Esophagus muscularis mucosa (tissue), 4 donors: ENCODE measurements at regions not wholly inside any gene's neighbourhood (a gene's known extent, or its start where the extent isn't known, plus 50 kb on each side); places are given as distances from the start of the nearest gene placed in this dataset.

Experiments used
- DNase-seq: peaks from one replicate; pipeline ENCODE4 v3.0.0-alpha.2; 2017; ENCODE audit errors: extremely low spot score
- H3K27ac ChIP-seq, 4 donors: fragments of 200-600 bp; sonication (generic); replicated peaks in 1 of 4; 1 replicate in 3 of 4; 2 replicates in 1 of 4; pipeline ENCODE4 v1.5.1; 2016 to 2019; ENCODE audit warnings: mild to moderate bottlenecking in 1 of 4
- H3K27me3 ChIP-seq, 4 donors: fragments of 200-600 bp; sonication (generic); one replicate each; pipeline versions ENCODE4 v1.5.1 to v1.6.0; 2016 to 2019
- H3K36me3 ChIP-seq, 4 donors: fragments of 200-600 bp; sonication (generic); one replicate each; pipeline ENCODE4 v1.5.1; 2016 to 2019
- H3K4me1 ChIP-seq, 4 donors: fragments of 200-600 bp; sonication (generic); one replicate each; pipeline ENCODE4 v1.5.1; 2016 to 2019
- H3K4me3 ChIP-seq, 4 donors: fragments of 200-600 bp; sonication (generic); 1 replicate in 2 of 4; 2 replicates in 2 of 4; pipeline ENCODE4 v1.5.1; 2016 to 2019; ENCODE audit warnings: mild to moderate bottlenecking in 4 of 4, moderate library complexity in 1 of 4
- H3K9me3 ChIP-seq, 4 donors: fragments of 200-600 bp; sonication (generic); 1 replicate in 3 of 4; 2 replicates in 1 of 4; pipeline ENCODE4 v1.5.1; 2016 to 2019
- EP300 ChIP-seq: sonication (generic); formaldehyde crosslinking; IDR thresholded peaks from one replicate; pipeline ENCODE4 v1.6.1; 2017; ENCODE audit warnings: antibody characterized with exemption
- POLR2A ChIP-seq: fragments of 450-650 bp; IDR thresholded peaks from one replicate; pipeline ENCODE4 v1.6.1; 2017; ENCODE audit warnings: antibody characterized with exemption, moderate library complexity, mild to moderate bottlenecking, low read depth
- POLR2AphosphoS5 ChIP-seq, 2 donors: sonication (generic); formaldehyde crosslinking; IDR thresholded peaks; one replicate each; pipeline ENCODE4 v1.6.1; 2017; ENCODE audit warnings: antibody characterized with exemption in 2 of 2
- WGBS: methylation state at CpG from one replicate; pipeline ENCODE4 v1.1.5; 2018; 5-methylcytosine and 5-hydroxymethylcytosine counted together
- intact Hi-C: fragments of 100-400 bp; cut with DNase I; formaldehyde crosslinking; loops from one replicate; pipeline ENCODE4 v1.15.1; 2023
- TF ChIP-seq, protein P1 (sequence below), 3 experiments: fragments of 200-600 bp in 2 of 3; fragments of 450-650 bp in 1 of 3; sonication (generic) in 2 of 3; IDR thresholded peaks; one replicate each; pipeline ENCODE4 v1.5.1; 2017 to 2019; ENCODE audit warnings: antibody characterized with exemption in 3 of 3, mild to moderate bottlenecking in 2 of 3, moderate library complexity in 1 of 3

DNA sequence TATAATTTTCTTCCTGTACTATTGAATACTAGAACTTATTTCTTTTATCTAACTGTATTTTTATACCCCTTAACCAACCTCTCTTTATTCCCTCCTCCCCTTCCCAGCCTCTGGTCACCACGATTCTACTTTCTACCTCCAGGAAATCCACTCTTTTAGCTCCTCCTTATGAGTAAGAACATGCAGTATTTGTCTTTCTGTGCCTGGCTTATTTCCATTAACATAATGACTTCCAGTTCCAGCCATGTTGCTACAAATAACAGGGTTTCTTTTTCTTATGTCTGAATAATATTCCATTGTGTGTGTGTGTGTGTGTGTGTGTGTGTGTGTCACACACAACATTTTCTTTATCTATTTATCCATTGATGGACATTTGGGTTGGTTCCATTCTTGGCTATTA is 152.3 kb upstream of the OLIG3 start:
- intact Hi-C loops = no loop called here
- no peaks in the 10 kb centered on the region for H3K27me3 ChIP-seq
- peaks cover 0 to 5% (median under 1%) of the 10 kb centered on the region in 4 donors for H3K4me1 ChIP-seq
- WGBS = no CpG with 5 or more reads among the region's 1 CpG
- H3K36me3 ChIP-seq = no peaks in the 10 kb centered on the region
- TF ChIP-seq POLR2A (no peak), EP300 (no peak), POLR2AphosphoS5 (IDR thresholded peaks at IDR 0.05) (no peak)
- TF ChIP-seq, protein P1, sequence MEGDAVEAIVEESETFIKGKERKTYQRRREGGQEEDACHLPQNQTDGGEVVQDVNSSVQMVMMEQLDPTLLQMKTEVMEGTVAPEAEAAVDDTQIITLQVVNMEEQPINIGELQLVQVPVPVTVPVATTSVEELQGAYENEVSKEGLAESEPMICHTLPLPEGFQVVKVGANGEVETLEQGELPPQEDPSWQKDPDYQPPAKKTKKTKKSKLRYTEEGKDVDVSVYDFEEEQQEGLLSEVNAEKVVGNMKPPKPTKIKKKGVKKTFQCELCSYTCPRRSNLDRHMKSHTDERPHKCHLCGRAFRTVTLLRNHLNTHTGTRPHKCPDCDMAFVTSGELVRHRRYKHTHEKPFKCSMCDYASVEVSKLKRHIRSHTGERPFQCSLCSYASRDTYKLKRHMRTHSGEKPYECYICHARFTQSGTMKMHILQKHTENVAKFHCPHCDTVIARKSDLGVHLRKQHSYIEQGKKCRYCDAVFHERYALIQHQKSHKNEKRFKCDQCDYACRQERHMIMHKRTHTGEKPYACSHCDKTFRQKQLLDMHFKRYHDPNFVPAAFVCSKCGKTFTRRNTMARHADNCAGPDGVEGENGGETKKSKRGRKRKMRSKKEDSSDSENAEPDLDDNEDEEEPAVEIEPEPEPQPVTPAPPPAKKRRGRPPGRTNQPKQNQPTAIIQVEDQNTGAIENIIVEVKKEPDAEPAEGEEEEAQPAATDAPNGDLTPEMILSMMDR (IDR thresholded peaks at IDR 0.05) = no peak
- no peak for DNase-seq
- no peaks in the 10 kb centered on the region for H3K9me3 ChIP-seq
- no peak overlapping the region for H3K27ac ChIP-seq
- H3K4me3 ChIP-seq = no peak overlapping the region

DNA sequence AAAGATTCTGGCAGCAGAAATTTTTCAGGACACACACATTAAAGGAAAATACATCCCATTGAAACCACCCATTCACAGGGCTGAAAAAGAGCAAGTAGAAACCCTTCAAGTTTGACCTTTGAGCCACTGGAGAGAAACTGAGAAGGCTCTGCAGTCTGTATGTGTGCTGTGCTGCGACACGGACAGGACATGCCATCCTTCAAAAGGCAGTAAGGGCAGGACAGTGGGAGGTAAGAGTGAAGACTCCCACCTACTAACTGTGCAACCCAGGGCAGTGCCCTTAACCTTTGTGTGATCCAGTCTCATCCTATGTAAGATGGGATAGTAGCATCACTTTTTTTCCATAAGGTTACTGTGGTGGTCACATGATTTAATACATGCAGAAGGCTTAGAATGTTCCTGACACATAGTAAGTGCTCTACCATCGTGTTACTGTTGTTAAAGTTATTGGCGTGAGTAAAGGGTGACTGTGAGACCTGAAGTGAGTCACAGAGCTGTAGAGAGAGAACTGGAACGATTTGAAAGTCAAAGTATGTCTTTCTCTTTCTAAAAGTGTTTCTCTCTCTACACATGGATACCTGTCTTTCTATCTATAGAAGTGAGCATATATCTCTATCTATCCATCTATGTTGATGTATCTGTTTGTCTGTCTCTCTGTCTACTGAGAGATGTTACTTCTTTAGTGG is 153.7 kb upstream of the OLIG3 start:
- Histone ChIP-seq H3K36me3 (no peaks in the 10 kb centered on the region), H3K9me3 (peaks cover 0 to 1% (median 0%) of the 10 kb centered on the region in 4 donors), H3K27me3 (no peaks in the 10 kb centered on the region), H3K4me3 (no peak overlapping the region), H3K4me1 (peaks cover 0 to 5% (median 0%) of the 10 kb centered on the region in 4 donors), H3K27ac (no peak overlapping the region)
- TF ChIP-seq EP300 (no peak), POLR2A (no peak), POLR2AphosphoS5 (IDR thresholded peaks at IDR 0.05) (no peak)
- TF ChIP-seq, protein P1 (IDR thresholded peaks at IDR 0.05) = no peak
- intact Hi-C loops = no loop called here
- DNase-seq = no peak
- WGBS = 75% methylated on average over 5 of the region's 5 CpGs

DNA sequence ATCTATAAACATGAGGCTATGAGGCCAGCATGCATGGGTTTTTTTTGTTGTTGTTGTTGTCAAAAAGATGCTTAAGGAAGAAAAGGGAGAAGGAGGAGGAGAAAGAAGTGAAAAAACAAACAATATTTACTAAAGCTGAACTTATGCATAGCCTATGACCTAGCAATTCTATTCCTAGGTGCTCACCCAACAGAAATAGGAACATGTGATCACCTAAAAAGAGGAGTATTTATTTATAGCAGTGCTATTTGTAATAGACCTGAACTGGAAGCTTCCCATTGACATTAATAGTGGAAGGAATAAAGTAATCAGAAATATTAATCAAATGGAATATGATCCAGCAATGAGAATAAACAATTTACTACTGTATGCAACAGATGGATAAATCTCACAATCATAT is 156.5 kb upstream of the OLIG3 start:
- Histone ChIP-seq H3K36me3 (no peaks in the 10 kb centered on the region), H3K4me1 (peaks cover 0 to 5% (median 0%) of the 10 kb centered on the region in 4 donors), H3K9me3 (peaks cover 0 to 26% (median 18%) of the 10 kb centered on the region in 4 donors), H3K4me3 (no peak overlapping the region), H3K27me3 (no peaks in the 10 kb centered on the region), H3K27ac (no peak overlapping the region)
- TF ChIP-seq, protein P1 (IDR thresholded peaks at IDR 0.05) = no peak
- TF ChIP-seq POLR2AphosphoS5 (IDR thresholded peaks at IDR 0.05) (no peak), EP300 (no peak), POLR2A (no peak)
- no peak for DNase-seq
- intact Hi-C loops = no loop called here

DNA sequence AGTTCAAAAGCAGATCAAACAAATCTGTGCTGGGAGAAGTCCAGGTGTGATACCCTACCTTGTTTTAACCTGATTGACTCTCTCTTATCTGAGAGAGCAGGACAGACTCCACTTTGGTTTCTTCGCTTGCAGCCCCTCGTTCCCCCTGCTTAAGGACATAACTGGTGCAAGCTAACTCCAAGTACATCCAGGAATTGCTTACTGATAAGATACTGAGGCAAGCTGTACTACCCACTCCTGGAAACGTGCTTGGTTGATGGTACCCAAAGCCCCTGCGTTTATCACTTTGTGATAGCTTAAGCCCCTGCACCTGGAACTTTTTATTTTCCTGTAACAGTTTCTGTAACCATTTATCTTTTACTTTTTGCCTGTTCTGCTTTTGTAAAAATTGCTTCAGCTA is 157.0 kb upstream of the OLIG3 start:
- intact Hi-C loops = no loop called here
- Histone ChIP-seq H3K27ac (no peak overlapping the region), H3K36me3 (no peaks in the 10 kb centered on the region), H3K9me3 (peaks cover 0 to 26% (median 18%) of the 10 kb centered on the region in 4 donors), H3K27me3 (no peaks in the 10 kb centered on the region), H3K4me3 (no peak overlapping the region), H3K4me1 (peaks cover 0 to 5% (median 0%) of the 10 kb centered on the region in 4 donors)
- 55% methylated on average over 4 of the region's 4 CpGs for WGBS
- DNase-seq = no peak
- TF ChIP-seq, protein P1 (IDR thresholded peaks at IDR 0.05) = no peak
- TF ChIP-seq POLR2AphosphoS5 (IDR thresholded peaks at IDR 0.05) (no peak), EP300 (no peak), POLR2A (no peak)
